H9 (cell line): ENCODE measurements at regions not wholly inside any gene's neighbourhood (a gene's known extent, or its start where the extent isn't known, plus 50 kb on each side); places are given as distances from the start of the nearest gene placed in this dataset.

Source experiments
- DNase-seq: peaks from one replicate; pipeline ENCODE4 v3.0.0-alpha.2; 2017
- H2AFZ ChIP-seq: one replicate; pipeline ENCODE4 v1.6.1; 2013; ENCODE audit warnings: mild to moderate bottlenecking, low read length, control low read depth, moderate library complexity
- H2AK5ac ChIP-seq: 2 replicates; pipeline ENCODE4 v1.6.1; 2013; ENCODE audit warnings: low read length, control low read depth, mixed read lengths; ENCODE audit not compliant: insufficient read length
- H2BK120ac ChIP-seq: one replicate; pipeline ENCODE4 v1.6.1; 2013; ENCODE audit warnings: low read depth, mild to moderate bottlenecking, low read length, control low read depth, inconsistent platforms; ENCODE audit not compliant: poor library complexity, severe bottlenecking
- H2BK12ac ChIP-seq: 2 replicates; pipeline ENCODE4 v1.6.1; 2013; ENCODE audit warnings: low read length, control low read depth, mixed read lengths, low read depth; ENCODE audit not compliant: insufficient read length
- H2BK15ac ChIP-seq: 2 replicates; pipeline ENCODE4 v1.6.1; 2013; ENCODE audit warnings: low read depth, low read length, control low read depth
- H2BK20ac ChIP-seq: one replicate; pipeline ENCODE4 v1.6.1; 2013; ENCODE audit warnings: low read depth, mild to moderate bottlenecking, low read length, control low read depth, inconsistent platforms; ENCODE audit not compliant: poor library complexity, severe bottlenecking
- H2BK5ac ChIP-seq: 2 replicates; pipeline ENCODE4 v1.6.1; 2013; ENCODE audit warnings: low read length, control low read depth, mixed read lengths; ENCODE audit not compliant: insufficient read length
- H3K14ac ChIP-seq: 2 replicates; pipeline ENCODE4 v1.6.1; 2013; ENCODE audit warnings: low read length, control low read depth; ENCODE audit not compliant: insufficient read depth
- H3K18ac ChIP-seq: 2 replicates; pipeline ENCODE4 v1.6.1; 2013; ENCODE audit warnings: low read depth, mild to moderate bottlenecking, mixed read lengths, low read length, control low read depth; ENCODE audit not compliant: insufficient read length
- H3K23ac ChIP-seq: 2 replicates; pipeline ENCODE4 v1.6.1; 2013; ENCODE audit warnings: low read length, control low read depth, mixed read lengths, low read depth; ENCODE audit not compliant: insufficient read length
- H3K23me2 ChIP-seq: 2 replicates; pipeline ENCODE4 v1.6.1; 2013; ENCODE audit warnings: low read depth, mild to moderate bottlenecking, mixed read lengths, low read length, control low read depth; ENCODE audit not compliant: insufficient read length, poor library complexity, severe bottlenecking
- H3K27ac ChIP-seq: 2 replicates; pipeline ENCODE4 v1.5.1; 2013; ENCODE audit warnings: low read length, control low read depth, mixed read lengths, low read depth; ENCODE audit not compliant: insufficient read length
- H3K27me3 ChIP-seq: 2 replicates; pipeline ENCODE4 v1.6.1; 2013; ENCODE audit warnings: low read length, control low read depth, inconsistent platforms; ENCODE audit not compliant: insufficient read depth
- H3K4ac ChIP-seq: 2 replicates; pipeline ENCODE4 v1.6.1; 2013; ENCODE audit warnings: low read depth, mild to moderate bottlenecking, control low read depth, inconsistent platforms, low read length, moderate library complexity
- H3K4me1 ChIP-seq: 2 replicates; pipeline ENCODE4 v1.6.1; 2013; ENCODE audit warnings: low read length, control low read depth, inconsistent platforms; ENCODE audit not compliant: insufficient read depth
- H3K4me2 ChIP-seq: 2 replicates; pipeline ENCODE4 v1.6.1; 2013; ENCODE audit warnings: low read length, control low read depth, mixed read lengths; ENCODE audit not compliant: insufficient read length, insufficient read depth
- H3K56ac ChIP-seq: 2 replicates; pipeline ENCODE4 v1.6.1; 2013; ENCODE audit warnings: low read depth, mild to moderate bottlenecking, mixed read lengths, low read length, control low read depth; ENCODE audit not compliant: insufficient read length
- H3K79me1 ChIP-seq: 2 replicates; pipeline ENCODE4 v1.6.1; 2013; ENCODE audit warnings: low read depth, mild to moderate bottlenecking, moderate library complexity, low read length, control low read depth, inconsistent platforms; ENCODE audit not compliant: insufficient read depth, poor library complexity, severe bottlenecking
- H3K79me2 ChIP-seq: 2 replicates; pipeline ENCODE4 v1.6.1; 2013; ENCODE audit warnings: low read length, control low read depth, inconsistent platforms; ENCODE audit not compliant: insufficient read depth
- H3K9ac ChIP-seq: 2 replicates; pipeline ENCODE4 v1.6.1; 2013; ENCODE audit warnings: low read length, control low read depth, mixed read lengths; ENCODE audit not compliant: insufficient read length; ENCODE audit errors: extremely low read depth
- H3K9me3 ChIP-seq: one replicate; pipeline ENCODE4 v1.6.1; 2013; ENCODE audit warnings: low read depth, low read length, inconsistent platforms; ENCODE audit not compliant: control insufficient read depth
- H3T11ph ChIP-seq: one replicate; pipeline ENCODE4 v1.6.1; 2013; ENCODE audit warnings: mild to moderate bottlenecking, low read length, control low read depth, inconsistent platforms
- H4K20me1 ChIP-seq: one replicate; pipeline ENCODE4 v1.6.1; 2013; ENCODE audit not compliant: control insufficient read depth, insufficient read length, insufficient read depth
- H4K5ac ChIP-seq: 2 replicates; pipeline ENCODE4 v1.6.1; 2013; ENCODE audit warnings: low read depth, mild to moderate bottlenecking, mixed read lengths, low read length, control low read depth; ENCODE audit not compliant: insufficient read length
- H4K8ac ChIP-seq: replicated peaks from 2 replicates; pipeline ENCODE4 v1.6.1; 2013; ENCODE audit warnings: low read length, control low read depth, mixed read lengths, low read depth; ENCODE audit not compliant: insufficient read length
- H4K91ac ChIP-seq: 2 replicates; pipeline ENCODE4 v1.6.1; 2013; ENCODE audit warnings: low read depth, mild to moderate bottlenecking, moderate library complexity, mixed read lengths, low read length, control low read depth; ENCODE audit not compliant: insufficient read length
- H3K27ac Mint-ChIP-seq, 3 experiments: 2 replicates in 2 of 3; 3 replicates in 1 of 3; pipeline ENCODE4 v1.8.0; 2020 to 2021; ENCODE audit warnings: mixed read lengths in 3 of 3, mild to moderate bottlenecking in 1 of 3, moderate library complexity in 1 of 3
- H3K27me3 Mint-ChIP-seq: 2 replicates; pipeline ENCODE4 v1.8.0; 2021; ENCODE audit warnings: low read depth, mild to moderate bottlenecking, moderate library complexity, mixed read lengths
- H3K36me3 Mint-ChIP-seq, 3 experiments: 2 replicates in 2 of 3; 3 replicates in 1 of 3; pipeline ENCODE4 v1.8.0; 2020 to 2021; ENCODE audit warnings: low read depth in 3 of 3, mixed read lengths in 3 of 3; ENCODE audit not compliant: insufficient read depth in 1 of 3
- H3K4me1 Mint-ChIP-seq, 2 experiments: 2 replicates each; pipeline ENCODE4 v1.8.0; 2020; ENCODE audit warnings: mixed read lengths in 2 of 2
- H3K4me3 Mint-ChIP-seq, 2 experiments: 2 replicates in 1 of 2; 3 replicates in 1 of 2; pipeline ENCODE4 v1.8.0; 2020 to 2021; ENCODE audit warnings: mild to moderate bottlenecking in 2 of 2, mixed read lengths in 2 of 2, moderate library complexity in 1 of 2
- H3K9me3 Mint-ChIP-seq, 2 experiments: 2 replicates in 1 of 2; 3 replicates in 1 of 2; pipeline ENCODE4 v1.8.0; 2020; ENCODE audit warnings: mild to moderate bottlenecking in 2 of 2, mixed read lengths in 2 of 2, moderate library complexity in 1 of 2
- WGBS: extraction: QIAGEN DNeasy Blood & Tissue Kit; methylation state at CpG from one replicate; pipeline ENCODE4 v1.1.7; 2013; ENCODE audit warnings: missing lambda C conversion rate, low lambda C conversion rate, mixed read lengths; ENCODE audit not compliant: insufficient read length; ENCODE audit errors: extremely low coverage; 5-methylcytosine and 5-hydroxymethylcytosine counted together
- TF ChIP-seq, protein P1 (sequence below): fragments of 200-600 bp; sonication (generic); conservative IDR thresholded peaks from 3 replicates; pipeline ENCODE4 v1.8.0; 2021; ENCODE audit warnings: antibody characterized with exemption, mild to moderate bottlenecking

DNA sequence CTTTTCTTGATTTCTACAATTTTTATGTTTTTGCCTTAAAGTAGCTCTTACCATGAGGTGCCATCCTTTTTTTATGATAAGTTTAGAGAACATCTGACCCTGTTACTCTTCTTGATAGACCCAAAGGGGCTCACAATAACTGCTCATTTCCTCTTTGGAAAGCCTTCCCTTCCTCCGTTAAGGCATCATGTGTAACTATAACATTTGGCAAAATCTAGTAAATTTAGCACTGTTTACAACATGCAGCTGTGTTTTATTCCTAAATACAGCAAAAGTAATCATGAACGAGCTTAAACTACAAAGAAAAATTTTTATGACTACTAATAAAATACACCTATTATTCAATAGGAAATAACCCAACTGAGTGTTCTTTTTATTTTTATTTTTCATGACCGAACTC lies 705.1 kb downstream of the MAT2B start:
- no peak overlapping the region for H2BK15ac ChIP-seq
- TF ChIP-seq, protein P1, sequence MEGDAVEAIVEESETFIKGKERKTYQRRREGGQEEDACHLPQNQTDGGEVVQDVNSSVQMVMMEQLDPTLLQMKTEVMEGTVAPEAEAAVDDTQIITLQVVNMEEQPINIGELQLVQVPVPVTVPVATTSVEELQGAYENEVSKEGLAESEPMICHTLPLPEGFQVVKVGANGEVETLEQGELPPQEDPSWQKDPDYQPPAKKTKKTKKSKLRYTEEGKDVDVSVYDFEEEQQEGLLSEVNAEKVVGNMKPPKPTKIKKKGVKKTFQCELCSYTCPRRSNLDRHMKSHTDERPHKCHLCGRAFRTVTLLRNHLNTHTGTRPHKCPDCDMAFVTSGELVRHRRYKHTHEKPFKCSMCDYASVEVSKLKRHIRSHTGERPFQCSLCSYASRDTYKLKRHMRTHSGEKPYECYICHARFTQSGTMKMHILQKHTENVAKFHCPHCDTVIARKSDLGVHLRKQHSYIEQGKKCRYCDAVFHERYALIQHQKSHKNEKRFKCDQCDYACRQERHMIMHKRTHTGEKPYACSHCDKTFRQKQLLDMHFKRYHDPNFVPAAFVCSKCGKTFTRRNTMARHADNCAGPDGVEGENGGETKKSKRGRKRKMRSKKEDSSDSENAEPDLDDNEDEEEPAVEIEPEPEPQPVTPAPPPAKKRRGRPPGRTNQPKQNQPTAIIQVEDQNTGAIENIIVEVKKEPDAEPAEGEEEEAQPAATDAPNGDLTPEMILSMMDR, result no peak
- H3K36me3 Mint-ChIP-seq, result no peaks in the 10 kb centered on the region
- H3K4ac ChIP-seq, result no peak overlapping the region
- H4K8ac ChIP-seq, result no peak overlapping the region
- no peaks in the 10 kb centered on the region for H3K9me3 Mint-ChIP-seq
- H4K20me1 ChIP-seq, result no peaks in the 10 kb centered on the region
- no peaks in the 10 kb centered on the region for H3K27me3 Mint-ChIP-seq
- H3K27ac Mint-ChIP-seq, result no peak overlapping the region
- no peaks in the 10 kb centered on the region for H3K23me2 ChIP-seq
- H4K91ac ChIP-seq, result no peak overlapping the region
- H3T11ph ChIP-seq, result no peak overlapping the region
- WGBS, result no CpG with 5 or more reads among the region's 3 CpGs
- H3K79me1 ChIP-seq, result no peaks in the 10 kb centered on the region
- no peak overlapping the region for H4K5ac ChIP-seq
- H3K18ac ChIP-seq, result no peak overlapping the region
- no peaks in the 10 kb centered on the region for H3K27me3 ChIP-seq
- H2BK5ac ChIP-seq, result no peak overlapping the region
- H2BK20ac ChIP-seq, result no peak overlapping the region
- H3K9me3 ChIP-seq, result no peaks in the 10 kb centered on the region
- no peak overlapping the region for H2BK120ac ChIP-seq
- no peak overlapping the region for H3K27ac ChIP-seq
- no peak overlapping the region for H3K56ac ChIP-seq
- H2AK5ac ChIP-seq, result no peak overlapping the region
- peaks cover 3 to 6% of the 10 kb centered on the region in 2 experiments for H3K4me1 Mint-ChIP-seq
- no peak overlapping the region for H2BK12ac ChIP-seq
- H3K4me2 ChIP-seq, result no peak overlapping the region
- H3K4me1 ChIP-seq, result no peaks in the 10 kb centered on the region
- H3K23ac ChIP-seq, result no peak overlapping the region
- no peak overlapping the region for H2AFZ ChIP-seq
- no peak for DNase-seq
- H3K14ac ChIP-seq, result no peak overlapping the region
- H3K9ac ChIP-seq, result no peak overlapping the region
- no peak overlapping the region for H3K4me3 Mint-ChIP-seq
- H3K79me2 ChIP-seq, result no peaks in the 10 kb centered on the region
